Caco-2 (cell line): ENCODE measurements at regions not wholly inside any gene's neighbourhood (a gene's known extent, or its start where the extent isn't known, plus 50 kb on each side); places are given as distances from the start of the nearest gene placed in this dataset.

ENCODE experiments used
- BruUV-seq: library from RNA; stranded (reverse); fragments of 400-500 nt; replicated peaks from 2 replicates; lab custom pipeline; 2021; lab: Mats Ljungman, UMichigan
- CTCF ChIA-PET: fragments of 300-600 bp; sonication (Branson Sonifier 250); formaldehyde crosslinking; loops from one replicate; lab custom pipeline; 2022; ENCODE audit warnings: antibody characterized with exemption; lab: Charles Lee
- POLR2A ChIA-PET: fragments of 300-600 bp; sonication (Branson Sonifier 250); formaldehyde crosslinking; loops from one replicate; lab custom pipeline; 2022; ENCODE audit warnings: antibody characterized with exemption; lab: Charles Lee
- DNase-seq, 2 experiments: peaks; one replicate each; pipeline versions ENCODE4 v3.0.0 to v3.0.0-alpha.2; 2020 to 2022
- H3K27me3 ChIP-seq: replicated peaks from 2 replicates; pipeline ENCODE4 v1.6.0; 2011; ENCODE audit warnings: low read length; ENCODE audit not compliant: control insufficient read depth, insufficient read depth
- H3K36me3 ChIP-seq: 2 replicates; pipeline ENCODE4 v1.5.1; 2011; ENCODE audit warnings: low read length; ENCODE audit not compliant: control insufficient read depth, insufficient read depth
- H3K4me1 ChIP-seq: fragments of 250-450 bp; sonication (Bioruptor Pico); 2 replicates; pipeline ENCODE4 v1.5.1; 2020; ENCODE audit warnings: mild to moderate bottlenecking
- H3K4me3 ChIP-seq: 2 replicates; pipeline ENCODE4 v1.5.1; 2011; ENCODE audit warnings: low read depth, mild to moderate bottlenecking, control low read depth, low read length
- H3K9me3 ChIP-seq: fragments of 250-450 bp; sonication (Bioruptor Pico); 2 replicates; pipeline ENCODE4 v1.5.1; 2020; ENCODE audit warnings: mild to moderate bottlenecking, moderate library complexity
- H3K27ac Mint-ChIP-seq: one replicate; pipeline ENCODE4 v1.8.0; 2022; ENCODE audit warnings: mixed read lengths; ENCODE audit not compliant: unreplicated experiment
- H3K27me3 Mint-ChIP-seq: one replicate; pipeline ENCODE4 v1.8.0; 2022; ENCODE audit warnings: mixed read lengths; ENCODE audit not compliant: insufficient read depth, unreplicated experiment
- H3K36me3 Mint-ChIP-seq: one replicate; pipeline ENCODE4 v1.8.0; 2022; ENCODE audit warnings: mild to moderate bottlenecking, mixed read lengths; ENCODE audit not compliant: insufficient read depth, unreplicated experiment
- H3K4me1 Mint-ChIP-seq: one replicate; pipeline ENCODE4 v1.8.0; 2022; ENCODE audit warnings: low read depth, mixed read lengths; ENCODE audit not compliant: unreplicated experiment
- H3K4me3 Mint-ChIP-seq: one replicate; pipeline ENCODE4 v1.8.0; 2022; ENCODE audit warnings: mild to moderate bottlenecking, moderate library complexity, mixed read lengths; ENCODE audit not compliant: unreplicated experiment
- H3K9me3 Mint-ChIP-seq: one replicate; pipeline ENCODE4 v1.8.0; 2022; ENCODE audit warnings: mixed read lengths; ENCODE audit not compliant: unreplicated experiment
- intact Hi-C: fragments of 100-400 bp; cut with micrococcal nuclease; formaldehyde crosslinking; loops from one replicate; pipeline ENCODE4 v1.10.0; 2022; ENCODE audit not compliant: unreplicated experiment
- TF ChIP-seq, protein P1 (sequence below), 2 experiments: fragments of 200-600 bp in 1 of 2; IDR thresholded peaks; 1 replicate in 1 of 2; 2 replicates in 1 of 2; pipeline versions ENCODE4 v1.5.1 to v1.8.0; 2011 to 2022; ENCODE audit warnings: antibody characterized with exemption in 1 of 2, control low read depth in 1 of 2, inconsistent platforms in 1 of 2, low read depth in 1 of 2, low read length in 1 of 2, mild to moderate bottlenecking in 1 of 2, moderate library complexity in 1 of 2; ENCODE audit not compliant: insufficient read depth in 1 of 2, severe bottlenecking in 1 of 2, unreplicated experiment in 1 of 2

DNA sequence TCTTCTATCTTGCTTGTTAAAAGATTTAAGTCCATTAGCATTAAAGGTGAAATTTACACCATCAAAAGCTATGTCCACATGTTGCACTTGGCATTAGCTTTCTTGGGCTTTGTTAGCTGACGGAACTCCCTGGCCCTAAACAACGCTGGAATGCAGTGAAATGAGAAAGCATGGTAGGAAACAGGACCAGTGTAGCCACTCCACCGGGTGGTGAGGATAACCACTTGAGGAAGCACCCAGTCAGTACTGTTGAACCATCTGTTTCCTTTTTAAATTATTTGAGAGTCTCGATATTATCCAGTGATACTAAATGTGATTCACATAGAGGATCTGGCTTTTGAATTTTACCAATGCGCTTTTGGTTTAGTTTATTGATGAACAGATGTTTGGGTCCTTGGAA, 374.9 kb upstream of the NOX3 start:
- BruUV-seq, result no TSS peak
- Histone ChIP-seq H3K4me1 (no peaks in the 10 kb centered on the region), H3K36me3 (no peaks in the 10 kb centered on the region), H3K27me3 (no peaks in the 10 kb centered on the region), H3K9me3 (no peaks in the 10 kb centered on the region), H3K4me3 (no peak overlapping the region)
- TF ChIP-seq, protein P1, sequence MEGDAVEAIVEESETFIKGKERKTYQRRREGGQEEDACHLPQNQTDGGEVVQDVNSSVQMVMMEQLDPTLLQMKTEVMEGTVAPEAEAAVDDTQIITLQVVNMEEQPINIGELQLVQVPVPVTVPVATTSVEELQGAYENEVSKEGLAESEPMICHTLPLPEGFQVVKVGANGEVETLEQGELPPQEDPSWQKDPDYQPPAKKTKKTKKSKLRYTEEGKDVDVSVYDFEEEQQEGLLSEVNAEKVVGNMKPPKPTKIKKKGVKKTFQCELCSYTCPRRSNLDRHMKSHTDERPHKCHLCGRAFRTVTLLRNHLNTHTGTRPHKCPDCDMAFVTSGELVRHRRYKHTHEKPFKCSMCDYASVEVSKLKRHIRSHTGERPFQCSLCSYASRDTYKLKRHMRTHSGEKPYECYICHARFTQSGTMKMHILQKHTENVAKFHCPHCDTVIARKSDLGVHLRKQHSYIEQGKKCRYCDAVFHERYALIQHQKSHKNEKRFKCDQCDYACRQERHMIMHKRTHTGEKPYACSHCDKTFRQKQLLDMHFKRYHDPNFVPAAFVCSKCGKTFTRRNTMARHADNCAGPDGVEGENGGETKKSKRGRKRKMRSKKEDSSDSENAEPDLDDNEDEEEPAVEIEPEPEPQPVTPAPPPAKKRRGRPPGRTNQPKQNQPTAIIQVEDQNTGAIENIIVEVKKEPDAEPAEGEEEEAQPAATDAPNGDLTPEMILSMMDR (IDR thresholded peaks at IDR 0.05; ENCODE audit: insufficient read depth in 1 of 2, low read depth in 1 of 2, low read length in 1 of 2, severe bottlenecking in 1 of 2, unreplicated experiment in 1 of 2), result no peak
- H3K27ac Mint-ChIP-seq, result no peak overlapping the region
- H3K36me3 Mint-ChIP-seq, result no peaks in the 10 kb centered on the region
- ChIA-PET CTCF (no interaction called here), POLR2A (no interaction called here)
- DNase-seq, result no peak
- no peaks in the 10 kb centered on the region for H3K4me1 Mint-ChIP-seq
- intact Hi-C loops, result no loop called here
- no peaks in the 10 kb centered on the region for H3K27me3 Mint-ChIP-seq
- no peak overlapping the region for H3K4me3 Mint-ChIP-seq
- H3K9me3 Mint-ChIP-seq, result no peaks in the 10 kb centered on the region

DNA sequence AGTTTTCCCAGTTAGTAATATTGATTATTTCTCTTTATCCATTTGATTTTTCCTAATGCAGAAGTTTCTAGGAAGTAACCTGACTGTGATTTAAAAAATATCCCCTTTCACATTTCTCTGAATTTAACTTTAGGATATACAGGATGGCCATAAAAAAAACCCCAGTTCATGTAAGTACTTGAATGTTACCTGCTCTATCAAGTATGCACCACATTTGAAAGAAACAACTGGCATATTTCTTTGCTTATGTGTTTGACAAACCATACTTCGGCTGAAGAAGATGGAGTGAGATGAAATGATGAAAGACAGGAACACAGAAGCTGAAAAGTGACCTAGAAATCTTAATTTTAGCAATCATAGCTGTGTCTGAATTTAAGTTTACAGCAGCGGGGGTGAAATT, 374.0 kb upstream of the NOX3 start:
- TF ChIP-seq, protein P1 (IDR thresholded peaks at IDR 0.05; ENCODE audit: insufficient read depth in 1 of 2, low read depth in 1 of 2, low read length in 1 of 2, severe bottlenecking in 1 of 2, unreplicated experiment in 1 of 2), result no peak
- H3K4me3 Mint-ChIP-seq, result no peak overlapping the region
- no peak overlapping the region for H3K4me3 ChIP-seq
- POLR2A ChIA-PET, result no interaction called here
- H3K27me3 Mint-ChIP-seq, result no peaks in the 10 kb centered on the region
- H3K27ac Mint-ChIP-seq, result no peak overlapping the region
- no peaks in the 10 kb centered on the region for H3K27me3 ChIP-seq
- BruUV-seq, result no TSS peak
- CTCF ChIA-PET, result no interaction called here
- no peaks in the 10 kb centered on the region for H3K4me1 ChIP-seq
- no peaks in the 10 kb centered on the region for H3K36me3 Mint-ChIP-seq
- no peaks in the 10 kb centered on the region for H3K36me3 ChIP-seq
- no peaks in the 10 kb centered on the region for H3K4me1 Mint-ChIP-seq
- intact Hi-C loops, result no loop called here
- no peak for DNase-seq
- H3K9me3 ChIP-seq, result no peaks in the 10 kb centered on the region
- H3K9me3 Mint-ChIP-seq, result no peaks in the 10 kb centered on the region

DNA sequence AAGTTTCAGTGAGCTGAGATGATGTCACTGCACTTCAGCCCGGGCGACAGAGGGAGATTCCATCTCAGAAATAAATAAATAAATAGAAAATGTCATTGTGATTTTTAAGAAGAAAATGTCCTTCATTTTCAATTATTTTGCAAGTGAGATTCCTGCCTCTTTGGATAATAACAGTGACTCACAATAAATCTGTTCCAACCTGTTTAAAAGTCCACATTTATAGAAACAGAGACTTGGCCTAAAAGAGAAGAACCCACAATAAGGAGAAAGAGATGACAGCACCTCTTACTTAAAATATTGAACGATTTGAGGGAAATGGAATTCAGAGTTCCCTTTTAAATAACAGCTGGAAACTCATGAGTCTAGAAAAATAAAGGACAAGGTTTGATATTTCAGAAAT, 373.4 kb upstream of the NOX3 start:
- Histone ChIP-seq H3K27me3 (no peaks in the 10 kb centered on the region), H3K4me1 (no peaks in the 10 kb centered on the region), H3K9me3 (no peaks in the 10 kb centered on the region), H3K36me3 (no peaks in the 10 kb centered on the region), H3K4me3 (no peak overlapping the region)
- no TSS peak for BruUV-seq
- Mint-ChIP-seq H3K4me3 (no peak overlapping the region), H3K4me1 (no peaks in the 10 kb centered on the region), H3K27me3 (no peaks in the 10 kb centered on the region), H3K9me3 (no peaks in the 10 kb centered on the region), H3K36me3 (no peaks in the 10 kb centered on the region), H3K27ac (no peak overlapping the region)
- CTCF ChIA-PET, result no interaction called here
- intact Hi-C loops, result no loop called here
- DNase-seq, result no peak
- TF ChIP-seq, protein P1 (IDR thresholded peaks at IDR 0.05; ENCODE audit: insufficient read depth in 1 of 2, low read depth in 1 of 2, low read length in 1 of 2, severe bottlenecking in 1 of 2, unreplicated experiment in 1 of 2), result no peak
- POLR2A ChIA-PET, result no interaction called here
